ENCODE measurements at regions not wholly inside any gene's neighbourhood (a gene's known extent, or its start where the extent isn't known, plus 50 kb on each side); places are given as distances from the start of the nearest gene placed in this dataset.

GRCh38 chr6:66861007-66861541 is 1154.0 kb upstream of the EYS start:
- DNase-seq, result no peak

- DNase-seq, result no peak
Observed at GRCh38 chr6:66860328-66860727, 1153.3 kb upstream of the EYS start.

- DNase-seq, result no peak
Observed at GRCh38 chr6:66858196-66858595, 1151.2 kb upstream of the EYS start.

GRCh38 chr6:66854014-66854413 is 1147.0 kb upstream of the EYS start:
- DNase-seq, result no peak

- DNase-seq, result no peak
Observed at GRCh38 chr6:66851930-66852329, 1144.9 kb upstream of the EYS start.

GRCh38 chr6:66849843-66850242 is 1142.8 kb upstream of the EYS start:
- DNase-seq, result no peak

GRCh38 chr6:66848244-66848953 is 1141.4 kb upstream of the EYS start:
- DNase-seq, result no peak

GRCh38 chr6:66838764-66839163 is 1131.7 kb upstream of the EYS start:
- no peak for DNase-seq

- no peak for DNase-seq
Observed at GRCh38 chr6:66825539-66825938, 1118.5 kb upstream of the EYS start.

GRCh38 chr6:66814156-66814555 is 1107.1 kb upstream of the EYS start:
- no peak for DNase-seq

- DNase-seq, result no peak
Observed at GRCh38 chr6:66808771-66809170, 1101.7 kb upstream of the EYS start.

- no peak for DNase-seq
Observed at GRCh38 chr6:66796987-66797386, 1090.0 kb upstream of the EYS start.

GRCh38 chr6:66788579-66788978 is 1081.6 kb upstream of the EYS start:
- no peak for DNase-seq

GRCh38 chr6:66772800-66773199 is 1065.8 kb upstream of the EYS start:
- no peak for DNase-seq

- DNase-seq, result no peak
Observed at GRCh38 chr6:66771626-66772025, 1064.6 kb upstream of the EYS start.

GRCh38 chr6:66751630-66752029 is 1044.6 kb upstream of the EYS start:
- no peak for DNase-seq

- DNase-seq, result no peak
Observed at GRCh38 chr6:66740346-66740745, 1033.3 kb upstream of the EYS start.

- DNase-seq, result no peak
Observed at GRCh38 chr6:66735106-66735890, 1028.3 kb upstream of the EYS start.

- DNase-seq, result no peak
Observed at GRCh38 chr6:66731310-66731709, 1024.3 kb upstream of the EYS start.

GRCh38 chr6:66725670-66726069 is 1018.6 kb upstream of the EYS start:
- DNase-seq, result no peak

- no peak for DNase-seq
Observed at GRCh38 chr6:66717801-66718200, 1010.8 kb upstream of the EYS start.

GRCh38 chr6:66699385-66699784 is 992.4 kb upstream of the EYS start:
- DNase-seq, result no peak

GRCh38 chr6:66689608-66690007 is 982.6 kb upstream of the EYS start:
- no peak for DNase-seq

- no peak for DNase-seq
Observed at GRCh38 chr6:66687611-66688140, 980.6 kb upstream of the EYS start.
